ENCODE measurements at regions not wholly inside any gene's neighbourhood (a gene's known extent, or its start where the extent isn't known, plus 50 kb on each side); places are given as distances from the start of the nearest gene placed in this dataset.

DNA sequence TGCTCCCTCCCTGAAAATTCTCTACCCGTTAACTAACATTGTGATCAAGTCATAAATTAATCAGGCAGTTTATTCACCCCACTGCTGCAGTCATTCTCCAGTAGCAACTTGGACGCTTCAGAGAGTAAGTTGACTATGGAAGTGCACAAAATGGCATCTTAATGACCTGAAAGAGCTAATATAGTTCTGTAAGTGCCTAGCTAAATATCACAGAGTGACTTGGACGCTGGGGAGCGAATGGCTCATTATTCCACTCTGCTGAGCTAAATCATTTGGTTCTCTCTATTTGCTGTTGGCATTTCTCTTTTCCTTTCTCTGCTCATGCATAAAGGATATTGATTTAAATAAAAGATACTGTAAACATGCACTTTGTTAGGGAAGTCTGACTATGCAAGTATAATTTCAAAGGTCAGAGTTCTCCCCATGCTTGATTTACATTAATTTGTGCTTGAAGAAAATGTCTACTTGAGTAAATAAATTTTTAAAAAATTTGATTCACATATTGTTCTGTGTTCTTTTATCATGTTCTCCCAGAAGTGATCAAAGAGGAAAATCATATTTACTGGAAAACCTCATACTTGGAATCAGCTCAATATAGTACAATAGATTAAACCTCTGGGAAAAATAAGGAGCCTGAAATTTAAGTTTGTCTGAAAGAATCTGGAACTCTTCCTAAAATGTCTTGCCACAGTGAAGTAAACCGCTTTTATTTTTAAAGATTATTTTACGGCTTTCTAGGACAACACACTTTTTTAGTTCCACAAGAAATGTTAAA is 169.5 kb upstream of the HAPLN1 start:
- H3K4me3 ChIP-seq: no peak overlapping the region
- ATAC-seq: no peak
- H3K27ac ChIP-seq: no peak overlapping the region
- H3K4me1 ChIP-seq: no peaks in the 10 kb centered on the region
- H3K27me3 ChIP-seq: no peaks in the 10 kb centered on the region
- H3K36me3 ChIP-seq: no peaks in the 10 kb centered on the region
- no peaks in the 10 kb centered on the region for H3K9me3 ChIP-seq
- 79% methylated on average over 6 of the region's 6 CpGs for WGBS, 2 donors (ENCODE audit: low coverage in 1 of 2)
- TF ChIP-seq POLR2A (IDR thresholded peaks at IDR 0.05): no peak
- TF ChIP-seq EP300 (IDR thresholded peaks at IDR 0.05): no peak
- no peak for TF ChIP-seq POLR2AphosphoS5 (IDR thresholded peaks at IDR 0.05)
- TF ChIP-seq, protein P1, sequence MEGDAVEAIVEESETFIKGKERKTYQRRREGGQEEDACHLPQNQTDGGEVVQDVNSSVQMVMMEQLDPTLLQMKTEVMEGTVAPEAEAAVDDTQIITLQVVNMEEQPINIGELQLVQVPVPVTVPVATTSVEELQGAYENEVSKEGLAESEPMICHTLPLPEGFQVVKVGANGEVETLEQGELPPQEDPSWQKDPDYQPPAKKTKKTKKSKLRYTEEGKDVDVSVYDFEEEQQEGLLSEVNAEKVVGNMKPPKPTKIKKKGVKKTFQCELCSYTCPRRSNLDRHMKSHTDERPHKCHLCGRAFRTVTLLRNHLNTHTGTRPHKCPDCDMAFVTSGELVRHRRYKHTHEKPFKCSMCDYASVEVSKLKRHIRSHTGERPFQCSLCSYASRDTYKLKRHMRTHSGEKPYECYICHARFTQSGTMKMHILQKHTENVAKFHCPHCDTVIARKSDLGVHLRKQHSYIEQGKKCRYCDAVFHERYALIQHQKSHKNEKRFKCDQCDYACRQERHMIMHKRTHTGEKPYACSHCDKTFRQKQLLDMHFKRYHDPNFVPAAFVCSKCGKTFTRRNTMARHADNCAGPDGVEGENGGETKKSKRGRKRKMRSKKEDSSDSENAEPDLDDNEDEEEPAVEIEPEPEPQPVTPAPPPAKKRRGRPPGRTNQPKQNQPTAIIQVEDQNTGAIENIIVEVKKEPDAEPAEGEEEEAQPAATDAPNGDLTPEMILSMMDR (IDR thresholded peaks at IDR 0.05): no peak

DNA sequence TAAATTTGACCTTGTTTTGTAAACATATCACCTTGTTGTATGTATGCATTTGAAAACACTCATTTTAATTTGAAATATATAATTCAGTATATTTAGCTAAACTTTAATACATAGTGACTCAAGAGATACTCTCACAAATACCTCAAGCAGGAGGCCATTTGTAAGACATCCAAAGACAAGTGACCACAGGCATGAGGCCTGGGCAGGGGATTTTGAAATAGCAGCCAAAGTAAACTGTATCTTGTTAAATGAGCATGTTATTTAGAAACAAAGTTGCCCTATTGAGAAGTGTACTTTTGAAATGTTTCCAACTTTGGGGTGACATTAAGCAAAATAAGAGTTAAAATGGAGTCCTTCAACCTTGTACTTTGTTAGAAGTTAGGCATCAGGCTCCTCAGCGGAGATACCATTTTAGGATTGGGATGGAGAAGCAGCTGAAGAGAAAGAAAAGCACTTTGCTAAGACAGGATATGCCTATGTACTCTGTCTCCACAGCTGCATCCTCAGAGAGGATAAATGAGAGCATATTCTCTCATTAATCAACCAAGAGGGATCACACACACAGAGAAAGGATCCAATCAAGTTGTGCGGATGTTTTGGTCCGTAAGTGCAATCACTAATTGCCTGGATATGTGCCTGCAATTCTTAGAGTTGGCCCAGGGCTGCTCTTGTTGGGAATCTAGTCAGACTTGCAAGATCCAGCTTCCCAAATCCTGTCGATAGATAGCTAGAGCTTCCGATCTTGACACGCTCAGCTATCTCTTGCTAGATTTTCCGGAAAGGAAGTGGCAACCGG is 157.5 kb upstream of the HAPLN1 start:
- Histone ChIP-seq H3K27ac (no peak overlapping the region), H3K27me3 (no peaks in the 10 kb centered on the region), H3K9me3 (no peaks in the 10 kb centered on the region), H3K4me1 (no peaks in the 10 kb centered on the region), H3K4me3 (no peak overlapping the region), H3K36me3 (no peaks in the 10 kb centered on the region)
- 75 to 80% methylated on average over 1 to 8 of the region's 8 CpGs for WGBS, 2 donors (ENCODE audit: low coverage in 1 of 2)
- TF ChIP-seq EP300 (IDR thresholded peaks at IDR 0.05) (no peak), POLR2AphosphoS5 (IDR thresholded peaks at IDR 0.05) (no peak), POLR2A (IDR thresholded peaks at IDR 0.05) (no peak)
- TF ChIP-seq, protein P1 (IDR thresholded peaks at IDR 0.05): no peak
- ATAC-seq: no peak

DNA sequence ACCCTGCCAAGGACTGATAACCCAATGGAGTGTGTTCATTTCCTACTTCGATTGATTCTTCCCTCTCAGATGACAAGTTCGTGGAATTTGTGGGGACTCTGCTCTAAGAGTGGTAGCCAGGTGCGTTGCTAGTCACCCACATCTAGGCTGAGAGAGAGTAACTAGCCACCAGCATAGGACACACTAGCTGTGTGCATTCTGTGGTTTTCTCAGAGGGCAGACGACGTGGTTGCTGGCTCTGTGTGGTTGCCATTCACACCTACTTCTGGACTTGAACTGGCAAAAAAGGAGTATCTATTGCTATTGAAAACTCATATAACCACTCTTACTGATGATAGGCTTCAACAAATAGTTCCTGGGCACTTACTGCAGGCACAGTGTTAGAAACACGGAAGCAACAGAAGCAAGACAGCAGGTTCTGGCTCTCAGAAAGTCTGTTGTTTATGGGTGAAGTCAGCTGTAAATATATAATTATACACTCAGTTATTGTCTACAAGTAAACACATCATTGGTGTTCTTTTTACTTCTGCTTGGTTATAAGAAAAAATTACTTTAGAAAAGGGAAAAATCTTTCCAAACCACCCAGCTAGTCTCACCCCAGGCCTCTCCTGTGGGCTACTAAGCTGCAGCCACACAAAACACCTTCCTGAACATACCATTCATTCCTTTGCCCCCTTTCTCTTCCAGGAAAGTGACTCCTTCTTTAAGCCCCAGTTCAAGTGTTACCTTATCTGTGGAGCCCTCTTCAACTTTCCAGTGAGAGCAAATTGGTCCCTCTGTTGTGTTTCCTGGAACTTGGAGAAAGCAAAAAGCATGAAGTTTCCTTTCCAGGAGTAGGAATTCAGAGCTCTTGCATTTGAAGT is 151.1 kb upstream of the HAPLN1 start:
- Histone ChIP-seq H3K36me3 (no peaks in the 10 kb centered on the region), H3K27me3 (no peaks in the 10 kb centered on the region), H3K4me1 (no peaks in the 10 kb centered on the region), H3K4me3 (no peak overlapping the region), H3K9me3 (no peaks in the 10 kb centered on the region), H3K27ac (no peak overlapping the region)
- WGBS, 2 donors (ENCODE audit: low coverage in 1 of 2): 89% methylated on average over 1 to 6 of the region's 6 CpGs
- TF ChIP-seq, protein P1 (IDR thresholded peaks at IDR 0.05): no peak
- no peak for TF ChIP-seq POLR2AphosphoS5 (IDR thresholded peaks at IDR 0.05)
- no peak for ATAC-seq

DNA sequence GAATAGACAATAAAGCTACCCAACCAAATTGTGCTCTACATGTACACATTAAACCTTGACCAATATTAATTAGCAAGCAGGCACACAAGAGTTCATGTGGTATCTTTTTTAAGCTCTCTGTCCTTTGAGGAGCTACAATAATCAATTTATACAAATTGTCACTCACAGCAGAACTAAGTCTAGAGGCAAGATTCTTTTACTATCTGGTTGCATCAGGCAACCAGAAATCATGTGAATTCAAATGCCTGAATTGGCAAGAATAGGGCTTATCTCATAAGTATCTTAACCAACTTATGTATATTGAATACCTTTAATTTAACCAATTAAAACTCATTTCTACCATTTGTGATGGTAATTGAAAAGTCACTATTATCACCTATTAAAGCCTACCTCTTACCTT is 145.5 kb upstream of the HAPLN1 start:
- H3K27me3 ChIP-seq: no peaks in the 10 kb centered on the region
- ATAC-seq: no peak
- no peak overlapping the region for H3K27ac ChIP-seq
- no peaks in the 10 kb centered on the region for H3K36me3 ChIP-seq
- no peaks in the 10 kb centered on the region for H3K4me1 ChIP-seq
- H3K9me3 ChIP-seq: no peaks in the 10 kb centered on the region
- H3K4me3 ChIP-seq: no peak overlapping the region
- TF ChIP-seq EP300 (IDR thresholded peaks at IDR 0.05) (no peak), POLR2AphosphoS5 (IDR thresholded peaks at IDR 0.05) (no peak), POLR2A (IDR thresholded peaks at IDR 0.05) (no peak)
- TF ChIP-seq, protein P1 (IDR thresholded peaks at IDR 0.05): no peak
